DOHH2 (cell line): ENCODE measurements at regions not wholly inside any gene's neighbourhood (a gene's known extent, or its start where the extent isn't known, plus 50 kb on each side); places are given as distances from the start of the nearest gene placed in this dataset.
"Not testable (repeated sequence)": the region's sequence is repeated elsewhere in the genome, so short reads cannot be mapped to it uniquely, and the experiment has no call there.

Experiments used
- CTCF ChIP-seq: fragments of 200-600 bp; sonication (generic); IDR thresholded peaks from one replicate; pipeline ENCODE4 v1.5.1; 2014; ENCODE audit warnings: antibody characterized with exemption, mild to moderate bottlenecking, low read depth, low read length; ENCODE audit not compliant: poor library complexity, severe bottlenecking
- EZH2phosphoT487 ChIP-seq: fragments of 200-600 bp; sonication (generic); IDR thresholded peaks from 2 replicates; pipeline ENCODE4 v1.6.1; 2017; ENCODE audit warnings: borderline replicate concordance, mild to moderate bottlenecking, antibody characterized with exemption, low read length, moderate library complexity, mixed read lengths

GRCh38 chr3:170662986-170663385 is 77.1 kb upstream of the SLC7A14 start:
- not testable (repeated sequence) for TF ChIP-seq CTCF, EZH2phosphoT487
